PC-3 (cell line): ENCODE measurements at regions not wholly inside any gene's neighbourhood (a gene's known extent, or its start where the extent isn't known, plus 50 kb on each side); places are given as distances from the start of the nearest gene placed in this dataset.

Source experiments
- ATAC-seq: fragments of 200-7000 bp; cut with Tn5 transposase; 2 replicates; pipeline ENCODE4 v1.9.1; 2020; ENCODE audit warnings: mild to moderate bottlenecking, moderate library complexity
- BruUV-seq: library from RNA; stranded (reverse); fragments of 400-500 nt; replicated peaks from 2 replicates; lab custom pipeline; 2021; lab: Mats Ljungman, UMichigan
- CTCF ChIA-PET: fragments of 300-600 bp; sonication (Branson Sonifier 250); formaldehyde crosslinking; loops from one replicate; lab custom pipeline; 2022; ENCODE audit warnings: antibody characterized with exemption; lab: Charles Lee
- POLR2A ChIA-PET: fragments of 300-600 bp; sonication (Branson Sonifier 250); formaldehyde crosslinking; loops from one replicate; lab custom pipeline; 2022; ENCODE audit warnings: antibody characterized with exemption; ENCODE audit not compliant: unreplicated experiment; lab: Charles Lee
- DNase-seq: peaks from one replicate; pipeline ENCODE4 v3.0.0-alpha.2; 2015
- H2AFZ ChIP-seq: fragments of 300-600 bp; sonication (generic); 2 replicates; pipeline ENCODE4 v1.6.0; 2016; ENCODE audit warnings: antibody characterized with exemption, low read length
- H3F3A ChIP-seq: fragments of 300-600 bp; sonication (generic); one replicate; pipeline ENCODE4 v1.6.0; 2017; ENCODE audit warnings: antibody characterized with exemption, low read length, control low read depth, mild to moderate bottlenecking; ENCODE audit not compliant: unreplicated experiment
- H3K27ac ChIP-seq: fragments of 300-600 bp; sonication (generic); 2 replicates; pipeline ENCODE4 v1.5.1; 2016; ENCODE audit warnings: mild to moderate bottlenecking, low read length
- H3K27me3 ChIP-seq: fragments of 300-600 bp; sonication (generic); 2 replicates; pipeline ENCODE4 v1.6.1; 2016; ENCODE audit warnings: low read length, mixed read lengths
- H3K36me3 ChIP-seq: fragments of 300-600 bp; sonication (generic); 2 replicates; pipeline ENCODE4 v1.6.1; 2016; ENCODE audit warnings: low read depth, mixed run types, low read length, mixed read lengths
- H3K4me1 ChIP-seq: fragments of 300-600 bp; sonication (generic); 2 replicates; pipeline ENCODE4 v1.5.1; 2016; ENCODE audit warnings: low read length; ENCODE audit not compliant: insufficient read depth
- H3K4me2 ChIP-seq: fragments of 300-600 bp; sonication (generic); 2 replicates; pipeline ENCODE4 v1.6.0; 2016; ENCODE audit warnings: low read length
- H3K4me3 ChIP-seq: fragments of 300-600 bp; sonication (generic); 2 replicates; pipeline ENCODE4 v1.5.1; 2016; ENCODE audit warnings: mild to moderate bottlenecking, low read length, mixed read lengths
- H3K79me2 ChIP-seq: fragments of 300-600 bp; sonication (generic); 2 replicates; pipeline ENCODE4 v1.6.1; 2017; ENCODE audit warnings: low read length, mixed read lengths
- H3K9ac ChIP-seq: fragments of 300-600 bp; sonication (generic); 2 replicates; pipeline ENCODE4 v1.6.0; 2016; ENCODE audit warnings: mild to moderate bottlenecking, low read length
- H3K9me2 ChIP-seq: fragments of 300-600 bp; sonication (generic); replicated peaks from 2 replicates; pipeline ENCODE4 v1.6.1; 2016; ENCODE audit warnings: mixed run types, low read length, mixed read lengths
- H3K9me3 ChIP-seq: fragments of 300-600 bp; sonication (generic); 2 replicates; pipeline ENCODE4 v1.6.1; 2016; ENCODE audit warnings: low read length, mixed read lengths
- H4K20me1 ChIP-seq: fragments of 300-600 bp; sonication (generic); 2 replicates; pipeline ENCODE4 v1.6.1; 2016; ENCODE audit warnings: low read length, mixed read lengths
- CTCF ChIP-seq: fragments of 300-600 bp; sonication (generic); conservative IDR thresholded peaks from 2 replicates; pipeline ENCODE4 v1.5.1; 2017; ENCODE audit warnings: antibody characterized with exemption, low read depth, mild to moderate bottlenecking, low read length
- EZH2 ChIP-seq: fragments of 300-600 bp; sonication (generic); IDR thresholded peaks from one replicate; pipeline ENCODE4 v1.6.1; 2017; ENCODE audit warnings: antibody characterized with exemption, mild to moderate bottlenecking, low read length; ENCODE audit not compliant: unreplicated experiment
- EZH2phosphoT487 ChIP-seq: fragments of 300-600 bp; sonication (generic); IDR thresholded peaks from 2 replicates; pipeline ENCODE4 v1.6.1; 2018; ENCODE audit warnings: mild to moderate bottlenecking, antibody characterized with exemption, low read length, borderline replicate concordance
- intact Hi-C: fragments of 100-400 bp; cut with micrococcal nuclease; formaldehyde crosslinking; loops from 2 replicates; pipeline ENCODE4 v1.9.0; 2023

GRCh38 chr7:120180221-120180620 lies 92.8 kb upstream of the KCND2 start:
- POLR2A ChIA-PET = no interaction called here
- Histone ChIP-seq H3K27me3 (no peaks in the 10 kb centered on the region), H3K9ac (no peak overlapping the region), H3F3A (no peaks in the 10 kb centered on the region), H3K9me2 (no peaks in the 10 kb centered on the region), H2AFZ (no peak overlapping the region), H3K27ac (no peak overlapping the region), H3K4me3 (no peak overlapping the region), H3K4me1 (no peaks in the 10 kb centered on the region), H4K20me1 (no peaks in the 10 kb centered on the region), H3K36me3 (no peaks in the 10 kb centered on the region), H3K79me2 (no peaks in the 10 kb centered on the region), H3K9me3 (no peaks in the 10 kb centered on the region), H3K4me2 (no peak overlapping the region)
- TF ChIP-seq EZH2 (no peak), CTCF (no peak), EZH2phosphoT487 (no peak)
- no peak for DNase-seq
- ATAC-seq = no peak
- intact Hi-C loops = no loop called here
- CTCF ChIA-PET = no interaction called here
- BruUV-seq = no TSS peak

- no peak; the same call in 1 of the 2 replicates for ATAC-seq
- intact Hi-C loops = no loop called here
These were observed 91.5 kb upstream of the KCND2 start for GRCh38 chr7:120181499-120181898.

More at GRCh38 chr7:120181499-120181898, 91.5 kb upstream of the KCND2 start:
- H4K20me1 ChIP-seq = no peaks in the 10 kb centered on the region
- no peak overlapping the region for H3K9ac ChIP-seq
- H3K9me3 ChIP-seq = no peaks in the 10 kb centered on the region
- BruUV-seq = no TSS peak
- TF ChIP-seq CTCF (no peak), EZH2phosphoT487 (no peak), EZH2 (no peak)
- H3K9me2 ChIP-seq = no peaks in the 10 kb centered on the region
- no peak overlapping the region for H3K4me3 ChIP-seq
- no peak overlapping the region for H2AFZ ChIP-seq
- ChIA-PET POLR2A (no interaction called here), CTCF (no interaction called here)
- no peaks in the 10 kb centered on the region for H3K79me2 ChIP-seq
- no peak overlapping the region for H3K27ac ChIP-seq
- no peak for DNase-seq
- no peaks in the 10 kb centered on the region for H3K27me3 ChIP-seq
- no peak overlapping the region for H3K4me2 ChIP-seq
- H3F3A ChIP-seq = no peaks in the 10 kb centered on the region
- no peaks in the 10 kb centered on the region for H3K4me1 ChIP-seq
- no peaks in the 10 kb centered on the region for H3K36me3 ChIP-seq
